Urinary bladder (tissue), 3 donors: ENCODE measurements at regions not wholly inside any gene's neighbourhood (a gene's known extent, or its start where the extent isn't known, plus 50 kb on each side); places are given as distances from the start of the nearest gene placed in this dataset.
A peak's percentile ranks its signal among the peaks of the same experiment; 100 is the strongest.

Experiments
- DNase-seq: peaks from one replicate; pipeline ENCODE4 v3.0.0-alpha.2; 2015; ENCODE audit errors: extremely low spot score
- H3K27ac ChIP-seq: one replicate; pipeline ENCODE4 v1.5.1; 2013; ENCODE audit warnings: low read depth, mild to moderate bottlenecking, moderate library complexity
- H3K36me3 ChIP-seq: one replicate; pipeline ENCODE4 v1.6.1; 2013; ENCODE audit warnings: mild to moderate bottlenecking, moderate library complexity; ENCODE audit not compliant: insufficient read depth
- H3K4me1 ChIP-seq: one replicate; pipeline ENCODE4 v1.6.1; 2013; ENCODE audit warnings: mild to moderate bottlenecking, moderate library complexity; ENCODE audit not compliant: insufficient read depth
- H3K4me3 ChIP-seq: one replicate; pipeline ENCODE4 v1.5.1; 2013; ENCODE audit warnings: low read depth, low read length
- WGBS: extraction: QIAGEN DNeasy Blood & Tissue Kit; methylation state at CpG from one replicate; pipeline ENCODE4 v1.1.7; 2013; 5-methylcytosine and 5-hydroxymethylcytosine counted together
- donor health status: healthy with polysubstance abuse.
- donor health status: healthy.

GRCh38 chr21:39048064-39048463, 135.2 kb downstream of the PSMG1 start:
- Histone ChIP-seq H3K27ac (no peak overlapping the region), H3K4me3 (no peak overlapping the region), H3K36me3 (no peaks in the 10 kb centered on the region), H3K4me1 (no peaks in the 10 kb centered on the region)
- DNase-seq = peak; percentile 77
- 56% methylated on average over 6 of the region's 6 CpGs for WGBS

- WGBS = 93% methylated on average over 3 of the region's 3 CpGs
Observed at GRCh38 chr21:39047046-39047445, 136.2 kb downstream of the PSMG1 start.

GRCh38 chr21:39046236-39046916, 136.9 kb downstream of the PSMG1 start:
- no peak for DNase-seq
- Histone ChIP-seq H3K36me3 (no peaks in the 10 kb centered on the region), H3K27ac (no peak overlapping the region), H3K4me3 (no peak overlapping the region), H3K4me1 (no peaks in the 10 kb centered on the region)
- WGBS = 95% methylated on average over 9 of the region's 9 CpGs

More at GRCh38 chr21:39047046-39047445, 136.2 kb downstream of the PSMG1 start:
- Histone ChIP-seq H3K36me3 (no peaks in the 10 kb centered on the region), H3K27ac (no peak overlapping the region), H3K4me3 (no peak overlapping the region), H3K4me1 (no peaks in the 10 kb centered on the region)
- DNase-seq = no peak

DNA sequence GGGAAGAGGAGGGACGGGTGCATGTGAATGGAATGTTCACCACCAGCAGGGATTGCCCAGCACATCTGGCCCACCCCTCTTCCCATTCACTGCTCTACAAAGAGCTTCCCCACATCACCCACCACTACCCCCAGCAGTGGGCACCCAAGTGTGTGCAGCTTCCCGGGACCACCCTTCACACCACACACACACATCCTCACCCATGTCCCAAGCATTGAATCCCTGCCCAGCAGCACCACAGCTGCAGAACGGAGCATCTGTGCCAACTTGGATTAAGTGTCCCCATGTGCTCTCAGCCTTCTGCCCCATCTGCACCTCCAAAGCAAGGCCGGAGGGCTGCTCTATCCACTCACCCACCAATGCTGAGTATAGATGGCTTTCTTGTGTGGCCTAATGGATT, 141.4 kb downstream of the PSMG1 start:
- H3K36me3 ChIP-seq = no peaks in the 10 kb centered on the region
- DNase-seq = no peak
- no peak overlapping the region for H3K27ac ChIP-seq
- no peak overlapping the region for H3K4me3 ChIP-seq
- WGBS = 78% methylated on average over 4 of the region's 4 CpGs
- H3K4me1 ChIP-seq = no peaks in the 10 kb centered on the region

GRCh38 chr21:39040494-39041110, 142.6 kb downstream of the PSMG1 start:
- H3K27ac ChIP-seq = no peak overlapping the region
- H3K36me3 ChIP-seq = no peaks in the 10 kb centered on the region
- 70% methylated on average over 5 of the region's 5 CpGs for WGBS
- H3K4me3 ChIP-seq = no peak overlapping the region
- H3K4me1 ChIP-seq = no peaks in the 10 kb centered on the region
- DNase-seq = no peak

- Histone ChIP-seq H3K27ac (no peak overlapping the region), H3K4me1 (no peaks in the 10 kb centered on the region), H3K36me3 (no peaks in the 10 kb centered on the region), H3K4me3 (no peak overlapping the region)
- 93% methylated on average over 11 of the region's 11 CpGs for WGBS
- no peak for DNase-seq
Observed at GRCh38 chr21:39037807-39038405, 145.3 kb downstream of the PSMG1 start.

DNA sequence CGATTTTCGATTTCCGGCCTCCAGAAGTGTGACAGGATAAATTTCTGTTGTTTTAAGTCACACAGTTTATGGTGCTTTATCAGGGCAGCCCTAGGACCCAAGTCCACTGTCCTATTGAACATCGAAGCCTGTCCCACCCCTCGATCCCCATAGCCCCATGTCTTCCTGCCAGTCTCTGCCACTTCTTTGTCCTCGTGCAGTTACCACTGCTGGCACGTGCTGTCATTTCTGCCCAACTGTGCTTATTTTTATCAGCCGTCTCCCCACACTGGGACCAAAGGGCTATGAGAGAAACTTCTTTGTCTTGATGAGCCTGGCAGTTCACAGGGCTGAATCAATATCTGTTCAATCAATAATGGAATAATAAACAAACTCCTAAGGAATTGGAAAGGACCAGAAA, 146.7 kb downstream of the PSMG1 start:
- DNase-seq = no peak
- WGBS = 79% methylated on average over 8 of the region's 8 CpGs
- Histone ChIP-seq H3K4me3 (no peak overlapping the region), H3K36me3 (no peaks in the 10 kb centered on the region), H3K4me1 (no peaks in the 10 kb centered on the region), H3K27ac (no peak overlapping the region)

DNA sequence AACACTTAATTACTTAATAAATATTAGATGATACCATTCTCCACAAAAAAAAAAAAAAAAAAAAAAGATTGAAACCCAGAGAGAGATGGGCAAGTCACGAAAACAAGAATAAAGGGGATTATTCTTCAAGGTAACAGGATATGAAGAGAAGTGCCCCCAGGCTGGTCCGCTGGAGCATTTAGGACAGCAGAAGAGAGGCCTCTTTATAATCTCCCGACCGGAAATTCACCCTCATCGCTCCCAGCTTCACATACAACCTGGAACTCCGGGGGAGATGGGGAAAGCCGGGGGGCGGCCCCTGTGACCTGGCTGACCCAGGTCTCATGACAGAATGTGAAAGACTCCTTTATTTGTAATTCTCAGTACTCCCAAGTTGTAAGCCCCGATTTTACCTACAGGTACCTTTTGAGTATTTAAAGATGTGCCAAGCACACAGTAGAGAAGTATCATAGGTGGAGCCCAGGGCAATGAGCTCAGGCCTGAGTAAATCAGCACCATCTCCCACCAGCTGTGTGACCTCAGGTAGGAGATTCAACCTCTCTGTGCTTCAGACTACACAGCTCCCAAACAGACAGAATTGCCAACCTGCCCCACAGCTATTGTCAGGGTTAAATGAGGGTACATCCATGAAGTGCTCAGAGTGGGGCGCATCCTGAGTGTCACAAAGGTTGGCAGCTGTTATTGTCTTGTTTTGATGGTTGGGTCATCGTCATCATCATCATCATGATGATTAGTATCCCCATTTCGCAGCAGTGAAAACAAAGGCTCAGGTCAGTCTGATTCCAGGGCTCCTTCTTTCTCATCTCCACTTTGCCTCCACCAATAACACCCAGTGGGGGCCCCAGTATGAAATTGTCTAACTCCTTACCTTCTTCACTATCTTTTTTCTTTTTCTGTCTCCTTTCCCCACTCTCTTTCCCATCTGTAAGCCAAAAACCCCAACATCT, 148.4 kb downstream of the PSMG1 start:
- Histone ChIP-seq H3K4me3 (no peak overlapping the region), H3K36me3 (no peaks in the 10 kb centered on the region), H3K4me1 (no peaks in the 10 kb centered on the region), H3K27ac (no peak overlapping the region)
- DNase-seq = no peak
- WGBS = 84% methylated on average over 12 of the region's 12 CpGs

DNA sequence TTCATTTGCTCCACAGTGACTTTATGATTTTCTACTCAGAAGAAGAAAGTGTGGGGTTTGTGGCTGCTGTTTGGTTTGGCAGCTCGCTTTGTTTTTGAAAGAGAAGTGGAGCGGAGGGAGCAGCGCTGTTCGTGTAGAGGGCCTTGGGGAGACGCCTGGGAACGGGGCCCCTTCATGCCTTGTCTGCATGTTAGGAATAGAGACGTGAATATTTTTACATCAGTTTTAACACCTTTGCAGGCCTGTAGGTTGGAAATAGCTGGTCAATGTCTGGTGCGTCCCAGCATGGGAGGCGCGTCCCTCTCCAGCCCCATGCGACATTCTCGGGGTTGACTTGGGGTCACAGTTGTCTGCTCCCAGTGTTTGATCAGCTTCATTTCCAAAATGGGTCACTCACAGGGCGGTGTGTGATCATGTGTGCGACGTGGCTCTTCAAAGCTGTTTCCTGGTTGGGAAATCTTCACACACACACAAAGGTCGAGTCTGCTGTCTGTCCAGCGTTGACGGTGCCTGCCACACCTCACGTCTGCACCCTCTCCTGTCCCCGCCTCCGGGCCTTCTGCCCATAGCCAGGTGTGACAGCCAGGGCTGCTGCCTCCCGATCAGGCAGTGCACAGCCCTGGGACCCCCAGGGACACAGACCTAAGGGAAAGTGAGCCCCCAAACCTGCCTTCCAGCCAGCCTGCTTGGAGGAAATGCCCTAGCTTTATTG, 149.2 kb downstream of the PSMG1 start:
- H3K4me1 ChIP-seq = no peaks in the 10 kb centered on the region
- DNase-seq = no peak
- H3K27ac ChIP-seq = peak overlapping the region; percentile 13
- no peaks in the 10 kb centered on the region for H3K36me3 ChIP-seq
- 61% methylated on average over 22 of the region's 22 CpGs for WGBS
- no peak overlapping the region for H3K4me3 ChIP-seq

DNA sequence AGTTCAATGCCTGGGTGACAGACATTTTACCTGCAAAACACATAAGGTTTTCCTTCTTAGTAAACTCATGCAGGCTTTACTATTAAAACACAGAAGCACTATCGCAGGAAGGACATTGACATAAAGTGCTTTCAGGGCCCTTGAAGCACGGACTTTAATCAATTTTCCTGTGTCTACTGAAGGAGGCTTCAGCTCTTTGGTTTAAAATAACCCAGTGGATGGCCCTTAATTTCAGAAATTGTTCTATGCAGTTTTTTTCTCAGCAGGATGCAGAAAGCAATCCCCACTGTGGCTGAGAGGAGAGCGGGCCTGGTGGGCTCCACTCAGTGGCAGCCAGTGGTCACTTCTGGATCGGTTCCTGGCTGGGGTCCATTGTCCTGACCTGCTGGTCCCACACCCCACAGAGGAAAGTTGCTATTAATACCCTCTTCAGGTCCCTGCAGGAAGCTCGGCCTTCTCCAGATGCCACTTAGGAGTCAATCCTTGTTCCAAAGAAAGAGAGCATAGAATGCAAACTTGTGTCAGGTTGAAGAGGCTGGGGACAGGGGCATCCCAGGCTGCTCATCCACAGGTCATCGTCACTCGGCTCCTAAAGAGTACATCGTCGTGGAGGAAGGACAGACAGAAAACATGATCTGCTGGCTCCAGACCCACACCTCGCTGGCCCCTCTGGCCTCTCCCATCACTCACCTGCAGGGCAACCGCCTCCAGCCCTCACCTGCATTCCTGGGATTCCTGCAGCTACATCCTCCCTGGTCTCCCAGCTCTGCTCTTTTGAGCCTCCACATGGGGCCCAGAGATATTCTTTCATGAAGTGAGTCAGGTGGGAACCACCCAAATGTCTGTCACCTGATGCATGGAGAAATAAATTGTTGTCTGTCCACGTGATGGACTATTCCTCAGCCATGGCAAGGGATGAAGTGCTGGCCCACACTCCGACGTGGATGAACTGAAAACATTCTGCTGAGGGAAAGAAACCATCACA, 153.1 kb downstream of the PSMG1 start:
- 87% methylated on average over 14 of the region's 14 CpGs for WGBS
- no peaks in the 10 kb centered on the region for H3K4me1 ChIP-seq
- H3K27ac ChIP-seq = no peak overlapping the region
- no peak overlapping the region for H3K4me3 ChIP-seq
- no peak for DNase-seq
- no peaks in the 10 kb centered on the region for H3K36me3 ChIP-seq

- Histone ChIP-seq H3K36me3 (no peaks in the 10 kb centered on the region), H3K4me3 (no peak overlapping the region), H3K4me1 (no peaks in the 10 kb centered on the region), H3K27ac (no peak overlapping the region)
- DNase-seq = no peak
- 43% methylated on average over 7 of the region's 7 CpGs for WGBS
Observed at GRCh38 chr21:39029086-39029755, 154.0 kb downstream of the PSMG1 start.

DNA sequence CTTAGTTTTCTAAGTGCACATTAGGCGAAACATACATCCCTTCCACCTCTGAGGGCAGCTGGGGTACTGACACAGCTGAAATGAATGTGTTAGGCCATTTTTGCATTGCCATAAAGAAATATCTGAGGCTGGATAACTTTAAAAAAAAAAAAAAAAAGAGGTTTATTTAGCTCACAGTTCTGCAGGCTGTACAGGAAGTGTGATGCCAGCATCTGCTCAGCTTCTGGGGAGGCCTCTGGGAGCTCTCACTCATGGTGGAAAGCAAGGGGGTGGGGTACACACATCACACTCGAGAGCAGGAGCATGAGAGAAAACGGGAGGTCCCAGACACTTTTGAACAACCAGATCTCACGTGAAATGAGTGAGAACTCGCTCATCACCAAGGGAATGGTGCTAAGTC, 158.1 kb downstream of the PSMG1 start:
- no peak for DNase-seq
- no peak overlapping the region for H3K4me3 ChIP-seq
- no peak overlapping the region for H3K27ac ChIP-seq
- 98% methylated on average over 5 of the region's 5 CpGs for WGBS
- no peaks in the 10 kb centered on the region for H3K4me1 ChIP-seq
- no peaks in the 10 kb centered on the region for H3K36me3 ChIP-seq
